ENCODE measurements at regions not wholly inside any gene's neighbourhood (a gene's known extent, or its start where the extent isn't known, plus 50 kb on each side); places are given as distances from the start of the nearest gene placed in this dataset.
"Not testable (repeated sequence)": the region's sequence is repeated elsewhere in the genome, so short reads cannot be mapped to it uniquely, and the experiment has no call there.

GRCh38 chr16:9343276-9343675 is 251.8 kb downstream of the HAPSTR1 start:
- no peak for DNase-seq (ENCODE audit: low read depth)

- no peak for DNase-seq (ENCODE audit: low read depth)
Measured at GRCh38 chr16:9344508-9344907, 253.1 kb downstream of the HAPSTR1 start.

GRCh38 chr16:9345046-9345445 is 253.6 kb downstream of the HAPSTR1 start:
- DNase-seq (ENCODE audit: low read depth): no peak

GRCh38 chr16:9345880-9346279 is 254.4 kb downstream of the HAPSTR1 start:
- no peak for DNase-seq (ENCODE audit: low read depth)

GRCh38 chr16:9348912-9349311 is 257.5 kb downstream of the HAPSTR1 start:
- DNase-seq (ENCODE audit: low read depth): no peak

- not testable (repeated sequence) for DNase-seq (ENCODE audit: low read depth)
Measured at GRCh38 chr16:9349373-9349960, 258.0 kb downstream of the HAPSTR1 start.

GRCh38 chr16:9350119-9350799 is 258.8 kb downstream of the HAPSTR1 start:
- DNase-seq (ENCODE audit: low read depth): not testable (repeated sequence)

GRCh38 chr16:9351440-9351839 is 260.0 kb downstream of the HAPSTR1 start:
- DNase-seq (ENCODE audit: low read depth): no peak

- DNase-seq (ENCODE audit: low read depth): no peak
Measured at GRCh38 chr16:9351841-9352434, 260.5 kb downstream of the HAPSTR1 start.

GRCh38 chr16:9357829-9358228 is 266.4 kb downstream of the HAPSTR1 start:
- no peak for DNase-seq (ENCODE audit: low read depth)

- DNase-seq (ENCODE audit: low read depth): no peak
Measured at GRCh38 chr16:9360075-9360474, 268.6 kb downstream of the HAPSTR1 start.

- no peak for DNase-seq (ENCODE audit: low read depth)
Measured at GRCh38 chr16:9362050-9362449, 270.6 kb downstream of the HAPSTR1 start.

GRCh38 chr16:9362604-9363003 is 271.2 kb downstream of the HAPSTR1 start:
- no peak for DNase-seq (ENCODE audit: low read depth)

- no peak for DNase-seq (ENCODE audit: low read depth)
Measured at GRCh38 chr16:9363520-9363919, 272.1 kb downstream of the HAPSTR1 start.

- DNase-seq (ENCODE audit: low read depth): no peak
Measured at GRCh38 chr16:9364721-9365369, 273.4 kb downstream of the HAPSTR1 start.

- DNase-seq (ENCODE audit: low read depth): no peak
Measured at GRCh38 chr16:9365370-9365728, 273.9 kb downstream of the HAPSTR1 start.

GRCh38 chr16:9366048-9366969 is 274.9 kb downstream of the HAPSTR1 start:
- no peak for DNase-seq (ENCODE audit: low read depth)

GRCh38 chr16:9370061-9370491 is 278.6 kb downstream of the HAPSTR1 start:
- DNase-seq (ENCODE audit: low read depth): no peak

GRCh38 chr16:9371713-9372448 is 280.4 kb downstream of the HAPSTR1 start:
- DNase-seq (ENCODE audit: low read depth): no peak

GRCh38 chr16:9372934-9373890 is 281.8 kb downstream of the HAPSTR1 start:
- no peak for DNase-seq (ENCODE audit: low read depth)

Measured in stimulated activated CD8-positive, alpha-beta memory T cell treated with anti-CD3 and anti-CD28 coated beads, Interleukin-4, amount 100 ng/mL, for 24 hours (primary cell).